HL-60 (cell line): ENCODE measurements at regions not wholly inside any gene's neighbourhood (a gene's known extent, or its start where the extent isn't known, plus 50 kb on each side); places are given as distances from the start of the nearest gene placed in this dataset.

ENCODE experiments used
- CTCF ChIP-seq: IDR thresholded peaks from one replicate; pipeline ENCODE4 v1.5.1; 2011; ENCODE audit warnings: low read length, control low read depth, inconsistent platforms; ENCODE audit not compliant: insufficient read depth
- GABPA ChIP-seq: IDR thresholded peaks from 2 replicates; pipeline ENCODE4 v1.6.1; 2012; ENCODE audit warnings: low read depth
- POLR2AphosphoS5 ChIP-seq: IDR thresholded peaks from 2 replicates; pipeline ENCODE4 v1.6.1; 2012; ENCODE audit warnings: low read depth
- REST ChIP-seq: IDR thresholded peaks from 2 replicates; pipeline ENCODE4 v1.6.1; 2012; ENCODE audit warnings: low read depth; ENCODE audit not compliant: insufficient replicate concordance
- SPI1 ChIP-seq: IDR thresholded peaks from 2 replicates; pipeline ENCODE4 v1.6.1; 2012; ENCODE audit warnings: low read depth, mild to moderate bottlenecking, borderline replicate concordance

- TF ChIP-seq CTCF, result no peak
- TF ChIP-seq POLR2AphosphoS5, result no peak
- TF ChIP-seq SPI1, result no peak
- TF ChIP-seq GABPA, result no peak
- no peak for TF ChIP-seq REST
Measured at GRCh38 chr21:27079636-27080240, 112.8 kb upstream of the ADAMTS5 start.
